ENCODE measurements at regions not wholly inside any gene's neighbourhood (a gene's known extent, or its start where the extent isn't known, plus 50 kb on each side); places are given as distances from the start of the nearest gene placed in this dataset.

GRCh38 chr6:165823609-165824326, 160.7 kb upstream of the PDE10A start:
- no peak for DNase-seq (ENCODE audit: low spot score)
- intact Hi-C loops (cut with DNase I): no loop called here

- DNase-seq (ENCODE audit: low spot score): no peak
- intact Hi-C loops (cut with DNase I): no loop called here
Measured at GRCh38 chr6:165822501-165822900, 159.5 kb upstream of the PDE10A start.

- intact Hi-C loops (cut with DNase I): no loop called here
- no peak for DNase-seq (ENCODE audit: low spot score)
Measured at GRCh38 chr6:165821754-165822153, 158.7 kb upstream of the PDE10A start.

- intact Hi-C loops (cut with DNase I): no loop called here
- peak; percentile 56 for DNase-seq (ENCODE audit: low spot score)
Measured at GRCh38 chr6:165820934-165821333, 157.9 kb upstream of the PDE10A start.

- no peak for DNase-seq (ENCODE audit: low spot score)
- intact Hi-C loops (cut with DNase I): no loop called here
Measured at GRCh38 chr6:165820407-165820806, 157.4 kb upstream of the PDE10A start.

GRCh38 chr6:165819394-165819793, 156.4 kb upstream of the PDE10A start:
- intact Hi-C loops (cut with DNase I): no loop called here
- DNase-seq (ENCODE audit: low spot score): peak; percentile 72

- intact Hi-C loops (cut with DNase I): no loop called here
Measured at GRCh38 chr6:165818200-165818599, 155.2 kb upstream of the PDE10A start.

GRCh38 chr6:165817771-165818170, 154.7 kb upstream of the PDE10A start:
- intact Hi-C loops (cut with DNase I): no loop called here
- DNase-seq (ENCODE audit: low spot score): no peak

More at GRCh38 chr6:165818200-165818599, 155.2 kb upstream of the PDE10A start:
- no peak for DNase-seq (ENCODE audit: low spot score)

- intact Hi-C loops (cut with DNase I): no loop called here
- peak; percentile 37 for DNase-seq (ENCODE audit: low spot score)
Measured at GRCh38 chr6:165817148-165817547, 154.1 kb upstream of the PDE10A start.

- intact Hi-C loops (cut with DNase I): no loop called here
- DNase-seq (ENCODE audit: low spot score): no peak
Measured at GRCh38 chr6:165814679-165815078, 151.6 kb upstream of the PDE10A start.

GRCh38 chr6:165811512-165811911, 148.5 kb upstream of the PDE10A start:
- DNase-seq (ENCODE audit: low spot score): no peak
- intact Hi-C loops (cut with DNase I): no loop called here

- DNase-seq (ENCODE audit: low spot score): no peak
- intact Hi-C loops (cut with DNase I): no loop called here
Measured at GRCh38 chr6:165808021-165808420, 145.0 kb upstream of the PDE10A start.

GRCh38 chr6:165807249-165807960, 144.4 kb upstream of the PDE10A start:
- no peak for DNase-seq (ENCODE audit: low spot score)
- intact Hi-C loops (cut with DNase I): no loop called here

- intact Hi-C loops (cut with DNase I): no loop called here
- DNase-seq (ENCODE audit: low spot score): no peak
Measured at GRCh38 chr6:165806126-165806810, 143.2 kb upstream of the PDE10A start.

GRCh38 chr6:165805636-165806035, 142.6 kb upstream of the PDE10A start:
- intact Hi-C loops (cut with DNase I): no loop called here
- DNase-seq (ENCODE audit: low spot score): no peak

GRCh38 chr6:165805067-165805555, 142.1 kb upstream of the PDE10A start:
- intact Hi-C loops (cut with DNase I): no loop called here
- DNase-seq (ENCODE audit: low spot score): no peak

GRCh38 chr6:165804331-165805066, 141.5 kb upstream of the PDE10A start:
- no peak for DNase-seq (ENCODE audit: low spot score)
- intact Hi-C loops (cut with DNase I): no loop called here

GRCh38 chr6:165800337-165800736, 137.3 kb upstream of the PDE10A start:
- intact Hi-C loops (cut with DNase I): no loop called here
- no peak for DNase-seq (ENCODE audit: low spot score)

- no peak for DNase-seq (ENCODE audit: low spot score)
- intact Hi-C loops (cut with DNase I): no loop called here
Measured at GRCh38 chr6:165799391-165800153, 136.5 kb upstream of the PDE10A start.
